ENCODE measurements at regions not wholly inside any gene's neighbourhood (a gene's known extent, or its start where the extent isn't known, plus 50 kb on each side); places are given as distances from the start of the nearest gene placed in this dataset.

- no peak for TF ChIP-seq CTCF (IDR thresholded peaks at IDR 0.05)
- TF ChIP-seq POLR2A (IDR thresholded peaks at IDR 0.05) = no peak
Measured at GRCh38 chr2:235278771-235279355, 215.0 kb upstream of the AGAP1 start.

All from testis (tissue), 2 donors.